GM12878 (cell line): ENCODE measurements at regions not wholly inside any gene's neighbourhood (a gene's known extent, or its start where the extent isn't known, plus 50 kb on each side); places are given as distances from the start of the nearest gene placed in this dataset.

ENCODE experiments used
- ATAC-seq: fragments of 200-7000 bp; cut with Tn5 transposase; 3 replicates; pipeline ENCODE4 v1.9.1; 2020; ENCODE audit warnings: mild to moderate bottlenecking, moderate library complexity
- BruUV-seq: library from RNA; stranded (reverse); fragments of 400-500 nt; replicated peaks from 2 replicates; lab custom pipeline; 2021; lab: Mats Ljungman, UMichigan
- CTCF ChIA-PET: fragments of 300-600 bp; sonication (Branson Sonifier 250); formaldehyde crosslinking; extraction: SDS; loops from one replicate; lab custom pipeline; 2021; ENCODE audit warnings: inconsistent platforms; lab: Yijun Ruan, JAX
- POLR2A ChIA-PET: fragments of 350-600 bp; formaldehyde crosslinking; extraction: SDS; loops from one replicate; lab custom pipeline; 2021; ENCODE audit warnings: inconsistent platforms; lab: Charles Lee
- RAD21 ChIA-PET: fragments of 300-600 bp; sonication (Branson Sonifier 250); formaldehyde crosslinking; loops from one replicate; lab custom pipeline; 2023; ENCODE audit warnings: antibody characterized with exemption; ENCODE audit not compliant: unreplicated experiment; lab: Charles Lee
- SMC1A ChIA-PET: fragments of 300-600 bp; sonication (Branson Sonifier 250); formaldehyde crosslinking; loops from one replicate; lab custom pipeline; 2023; ENCODE audit not compliant: unreplicated experiment, uncharacterized antibody; lab: Charles Lee
- DNase-seq: peaks from one replicate; pipeline ENCODE4 v3.0.0-alpha.2; 2011; ENCODE audit warnings: low read depth, low spot score
- FAIRE-seq: peaks from 3 replicates; lab custom pipeline; 2011; peaks lifted over from hg19 to GRCh38; lab: Jason Lieb, UNC
- H2AFZ ChIP-seq: 2 replicates; pipeline ENCODE4 v1.6.0; 2011; ENCODE audit warnings: low read depth, low read length, control low read depth; ENCODE audit not compliant: control insufficient read depth
- H3K27ac ChIP-seq: 2 replicates; pipeline ENCODE4 v1.5.1; 2011; ENCODE audit warnings: control low read depth; ENCODE audit not compliant: control insufficient read depth, insufficient read depth
- H3K27me3 ChIP-seq, 2 experiments: replicated peaks in 1 of 2; 2 replicates each; pipeline versions ENCODE4 v1.6.0 to v1.6.1; 2011; ENCODE audit warnings: low read length in 1 of 2; ENCODE audit not compliant: control insufficient read depth in 2 of 2, insufficient read depth in 2 of 2
- H3K36me3 ChIP-seq, 2 experiments: 2 replicates each; pipeline ENCODE4 v1.5.1; 2011; ENCODE audit warnings: low read length in 1 of 2; ENCODE audit not compliant: control insufficient read depth in 2 of 2, insufficient read depth in 2 of 2
- H3K4me1 ChIP-seq: 2 replicates; pipeline ENCODE4 v1.6.1; 2011; ENCODE audit warnings: mild to moderate bottlenecking, low read length, moderate library complexity, mixed read lengths; ENCODE audit not compliant: control insufficient read depth, insufficient read depth
- H3K4me2 ChIP-seq: 2 replicates; pipeline ENCODE4 v1.6.0; 2011; ENCODE audit warnings: control low read depth; ENCODE audit not compliant: control insufficient read depth, insufficient read depth
- H3K4me3 ChIP-seq: fragments of 200-600 bp; sonication (generic); 2 replicates; pipeline ENCODE4 v1.5.1; 2016
- H3K79me2 ChIP-seq: 2 replicates; pipeline ENCODE4 v1.6.0; 2011; ENCODE audit warnings: low read length; ENCODE audit not compliant: control insufficient read depth, insufficient read depth
- H3K9ac ChIP-seq: 2 replicates; pipeline ENCODE4 v1.8.0; 2011; ENCODE audit warnings: low read length, control low read depth, mixed read lengths; ENCODE audit not compliant: control insufficient read depth, insufficient read depth
- H3K9me3 ChIP-seq: replicated peaks from 3 replicates; pipeline ENCODE4 v1.5.1; 2011; ENCODE audit warnings: mild to moderate bottlenecking, low read length; ENCODE audit not compliant: control insufficient read depth, insufficient read depth
- H4K20me1 ChIP-seq: 2 replicates; pipeline ENCODE4 v1.6.0; 2011; ENCODE audit not compliant: control insufficient read depth, insufficient read depth
- HDGF ChIP-seq: fragments of 450-650 bp; IDR thresholded peaks from 2 replicates; pipeline ENCODE4 v1.6.1; 2016; ENCODE audit warnings: antibody characterized with exemption
- ZSCAN29 ChIP-seq: fragments of 450-650 bp; IDR thresholded peaks from 2 replicates; pipeline ENCODE4 v1.6.1; 2017; ENCODE audit warnings: mild to moderate bottlenecking, moderate library complexity
- WGBS: methylation state at CpG from one replicate; pipeline ENCODE4 v1.1.6; 2016; ENCODE audit warnings: low lambda C conversion rate; ENCODE audit not compliant: insufficient replicate concordance, insufficient coverage; ENCODE audit errors: missing lambda C conversion rate; 5-methylcytosine and 5-hydroxymethylcytosine counted together
- in situ Hi-C: fragments of 300-500 bp; cut with MboI; formaldehyde crosslinking; loops from 9 replicates; pipeline ENCODE4 v1.14.3; 2018; ENCODE audit warnings: mixed read lengths
- intact Hi-C: fragments of 100-400 bp; cut with micrococcal nuclease; formaldehyde crosslinking; loops from one replicate; pipeline ENCODE4 v1.14.2; 2022; ENCODE audit not compliant: unreplicated experiment
- TF ChIP-seq, protein P1 (sequence below): fragments of 150-350 bp; IDR thresholded peaks from 2 replicates; pipeline ENCODE4 v1.6.1; 2014; ENCODE audit warnings: mild to moderate bottlenecking, low read depth, low read length
- TF ChIP-seq, protein P2 (sequence below): fragments of 450-650 bp; IDR thresholded peaks from 2 replicates; pipeline ENCODE4 v1.6.1; 2017; ENCODE audit warnings: mild to moderate bottlenecking
- TF ChIP-seq, protein P3 (sequence below): IDR thresholded peaks from 2 replicates; pipeline ENCODE4 v1.6.1; 2012; ENCODE audit warnings: low read depth, low read length, improper control_type of control experiment

- Histone ChIP-seq H3K36me3 (no peaks in the 10 kb centered on the region), H3K9me3 (no peaks in the 10 kb centered on the region; the same call in 2 of the 3 replicates), H2AFZ (no peak overlapping the region), H3K4me3 (no peak overlapping the region), H3K4me1 (no peaks in the 10 kb centered on the region), H3K79me2 (no peaks in the 10 kb centered on the region), H4K20me1 (no peaks in the 10 kb centered on the region), H3K9ac (no peak overlapping the region), H3K4me2 (no peak overlapping the region), H3K27ac (no peak overlapping the region), H3K27me3 (no peaks in the 10 kb centered on the region)
- BruUV-seq, result no TSS peak
- intact Hi-C loops, result no loop called here
- CTCF ChIA-PET, result no interaction called here
- RAD21 ChIA-PET, result no interaction called here
- POLR2A ChIA-PET, result no interaction called here
- TF ChIP-seq, protein P1, sequence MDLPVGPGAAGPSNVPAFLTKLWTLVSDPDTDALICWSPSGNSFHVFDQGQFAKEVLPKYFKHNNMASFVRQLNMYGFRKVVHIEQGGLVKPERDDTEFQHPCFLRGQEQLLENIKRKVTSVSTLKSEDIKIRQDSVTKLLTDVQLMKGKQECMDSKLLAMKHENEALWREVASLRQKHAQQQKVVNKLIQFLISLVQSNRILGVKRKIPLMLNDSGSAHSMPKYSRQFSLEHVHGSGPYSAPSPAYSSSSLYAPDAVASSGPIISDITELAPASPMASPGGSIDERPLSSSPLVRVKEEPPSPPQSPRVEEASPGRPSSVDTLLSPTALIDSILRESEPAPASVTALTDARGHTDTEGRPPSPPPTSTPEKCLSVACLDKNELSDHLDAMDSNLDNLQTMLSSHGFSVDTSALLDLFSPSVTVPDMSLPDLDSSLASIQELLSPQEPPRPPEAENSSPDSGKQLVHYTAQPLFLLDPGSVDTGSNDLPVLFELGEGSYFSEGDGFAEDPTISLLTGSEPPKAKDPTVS, result no peak
- no peak for TF ChIP-seq HDGF
- TF ChIP-seq, protein P2, sequence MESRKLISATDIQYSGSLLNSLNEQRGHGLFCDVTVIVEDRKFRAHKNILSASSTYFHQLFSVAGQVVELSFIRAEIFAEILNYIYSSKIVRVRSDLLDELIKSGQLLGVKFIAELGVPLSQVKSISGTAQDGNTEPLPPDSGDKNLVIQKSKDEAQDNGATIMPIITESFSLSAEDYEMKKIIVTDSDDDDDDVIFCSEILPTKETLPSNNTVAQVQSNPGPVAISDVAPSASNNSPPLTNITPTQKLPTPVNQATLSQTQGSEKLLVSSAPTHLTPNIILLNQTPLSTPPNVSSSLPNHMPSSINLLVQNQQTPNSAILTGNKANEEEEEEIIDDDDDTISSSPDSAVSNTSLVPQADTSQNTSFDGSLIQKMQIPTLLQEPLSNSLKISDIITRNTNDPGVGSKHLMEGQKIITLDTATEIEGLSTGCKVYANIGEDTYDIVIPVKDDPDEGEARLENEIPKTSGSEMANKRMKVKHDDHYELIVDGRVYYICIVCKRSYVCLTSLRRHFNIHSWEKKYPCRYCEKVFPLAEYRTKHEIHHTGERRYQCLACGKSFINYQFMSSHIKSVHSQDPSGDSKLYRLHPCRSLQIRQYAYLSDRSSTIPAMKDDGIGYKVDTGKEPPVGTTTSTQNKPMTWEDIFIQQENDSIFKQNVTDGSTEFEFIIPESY, result no peak
- no peak for TF ChIP-seq ZSCAN29
- TF ChIP-seq, protein P3, sequence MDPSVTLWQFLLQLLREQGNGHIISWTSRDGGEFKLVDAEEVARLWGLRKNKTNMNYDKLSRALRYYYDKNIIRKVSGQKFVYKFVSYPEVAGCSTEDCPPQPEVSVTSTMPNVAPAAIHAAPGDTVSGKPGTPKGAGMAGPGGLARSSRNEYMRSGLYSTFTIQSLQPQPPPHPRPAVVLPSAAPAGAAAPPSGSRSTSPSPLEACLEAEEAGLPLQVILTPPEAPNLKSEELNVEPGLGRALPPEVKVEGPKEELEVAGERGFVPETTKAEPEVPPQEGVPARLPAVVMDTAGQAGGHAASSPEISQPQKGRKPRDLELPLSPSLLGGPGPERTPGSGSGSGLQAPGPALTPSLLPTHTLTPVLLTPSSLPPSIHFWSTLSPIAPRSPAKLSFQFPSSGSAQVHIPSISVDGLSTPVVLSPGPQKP, result no peak
- SMC1A ChIA-PET, result no interaction called here
- FAIRE-seq, result no peak
- 35% methylated on average over 5 of the region's 5 CpGs for WGBS
- no peak for DNase-seq
- in situ Hi-C loops, result no loop called here
- ATAC-seq, result no peak
These were observed 207.0 kb upstream of the ZNF507 start for GRCh38 chr19:32138416-32138815.
